SJCRH30 (cell line): ENCODE measurements at regions not wholly inside any gene's neighbourhood (a gene's known extent, or its start where the extent isn't known, plus 50 kb on each side); places are given as distances from the start of the nearest gene placed in this dataset.
"Not testable (repeated sequence)": the region's sequence is repeated elsewhere in the genome, so short reads cannot be mapped to it uniquely, and the experiment has no call there.

Experiments
- DNase-seq, 2 experiments: peaks; one replicate each; pipeline ENCODE4 v3.0.0-alpha.2; 2015 to 2020
- H3K27ac ChIP-seq: fragments of 250-450 bp; sonication (Bioruptor Pico); 2 replicates; pipeline ENCODE4 v1.5.1; 2020; ENCODE audit warnings: mild to moderate bottlenecking, moderate library complexity
- H3K27me3 ChIP-seq: fragments of 250-450 bp; sonication (Bioruptor Pico); 2 replicates; pipeline ENCODE4 v1.5.1; 2020; ENCODE audit warnings: mild to moderate bottlenecking, moderate library complexity
- H3K36me3 ChIP-seq: fragments of 250-450 bp; sonication (Bioruptor Pico); 2 replicates; pipeline ENCODE4 v1.5.1; 2020; ENCODE audit warnings: mild to moderate bottlenecking, moderate library complexity
- H3K4me1 ChIP-seq: fragments of 250-450 bp; sonication (Bioruptor Pico); 2 replicates; pipeline ENCODE4 v1.5.1; 2020; ENCODE audit warnings: mild to moderate bottlenecking, moderate library complexity
- H3K4me3 ChIP-seq: fragments of 250-450 bp; sonication (Bioruptor Pico); 2 replicates; pipeline ENCODE4 v1.5.1; 2020; ENCODE audit warnings: mild to moderate bottlenecking, moderate library complexity
- H3K9me3 ChIP-seq: fragments of 250-450 bp; sonication (Bioruptor Pico); replicated peaks from 2 replicates; pipeline ENCODE4 v1.5.1; 2020; ENCODE audit warnings: mild to moderate bottlenecking, moderate library complexity

- H3K4me3 ChIP-seq = no peak overlapping the region
- no peak for DNase-seq
- H3K27me3 ChIP-seq = no peaks in the 10 kb centered on the region
- H3K9me3 ChIP-seq = peaks cover 3% of the 10 kb centered on the region
- peaks cover 11% of the 10 kb centered on the region; the same call in 1 of the 2 replicates for H3K36me3 ChIP-seq
- H3K4me1 ChIP-seq = peaks cover 16% of the 10 kb centered on the region
- no peak overlapping the region for H3K27ac ChIP-seq
These were observed 91.6 kb upstream of the NUDT6 start for GRCh38 chr4:123014038-123014437.

GRCh38 chr4:123017078-123017477 lies 94.7 kb upstream of the NUDT6 start:
- Histone ChIP-seq H3K27ac (peak overlapping the region; percentile 90), H3K9me3 (no peaks in the 10 kb centered on the region; the same call in 1 of the 2 replicates), H3K4me3 (no peak overlapping the region), H3K36me3 (peaks cover 11% of the 10 kb centered on the region; the same call in 1 of the 2 replicates), H3K4me1 (peaks cover 24% of the 10 kb centered on the region), H3K27me3 (no peaks in the 10 kb centered on the region)
- DNase-seq = no peak

- H3K36me3 ChIP-seq = peaks cover 11% of the 10 kb centered on the region; the same call in 1 of the 2 replicates
- peak overlapping the region; percentile 27 for H3K4me3 ChIP-seq
- peak overlapping the region; percentile 90 for H3K27ac ChIP-seq
- H3K27me3 ChIP-seq = no peaks in the 10 kb centered on the region
- peaks cover 24% of the 10 kb centered on the region for H3K4me1 ChIP-seq
- DNase-seq = peak; percentile 56 to 75
- no peaks in the 10 kb centered on the region; the same call in 1 of the 2 replicates for H3K9me3 ChIP-seq
These were observed 95.4 kb upstream of the NUDT6 start for GRCh38 chr4:123017636-123018395.

- Histone ChIP-seq H3K27ac (peak overlapping the region; percentile 90), H3K4me1 (peaks cover 24% of the 10 kb centered on the region), H3K9me3 (peaks cover 3% of the 10 kb centered on the region; the same call in 1 of the 2 replicates), H3K4me3 (peak overlapping the region; percentile 27), H3K36me3 (peaks cover 11% of the 10 kb centered on the region), H3K27me3 (no peaks in the 10 kb centered on the region)
- DNase-seq = peak; percentile 64 to 81
These were observed 96.0 kb upstream of the NUDT6 start for GRCh38 chr4:123018396-123018775.

- Histone ChIP-seq H3K27me3 (no peaks in the 10 kb centered on the region), H3K27ac (no peak overlapping the region), H3K4me1 (peaks cover 24% of the 10 kb centered on the region), H3K36me3 (peaks cover 10% of the 10 kb centered on the region), H3K4me3 (no peak overlapping the region), H3K9me3 (peaks cover 3% of the 10 kb centered on the region; the same call in 1 of the 2 replicates)
- no peak for DNase-seq
These were observed 97.9 kb upstream of the NUDT6 start for GRCh38 chr4:123020285-123020684.

- Histone ChIP-seq H3K4me3 (no peak overlapping the region), H3K4me1 (peaks cover 15% of the 10 kb centered on the region), H3K9me3 (peaks cover 3% of the 10 kb centered on the region; the same call in 1 of the 2 replicates), H3K36me3 (peaks cover 16% of the 10 kb centered on the region), H3K27ac (no peak overlapping the region), H3K27me3 (no peaks in the 10 kb centered on the region)
- no peak for DNase-seq
These were observed 101.2 kb upstream of the NUDT6 start for GRCh38 chr4:123023647-123024046.

GRCh38 chr4:123024710-123025109 lies 102.3 kb upstream of the NUDT6 start:
- DNase-seq = no peak
- no peak overlapping the region for H3K4me3 ChIP-seq
- H3K36me3 ChIP-seq = peaks cover 20% of the 10 kb centered on the region
- no peak overlapping the region for H3K27ac ChIP-seq
- H3K9me3 ChIP-seq = peaks cover 3% of the 10 kb centered on the region; the same call in 1 of the 2 replicates
- no peaks in the 10 kb centered on the region for H3K27me3 ChIP-seq
- H3K4me1 ChIP-seq = peaks cover 6% of the 10 kb centered on the region

GRCh38 chr4:123025398-123025797 lies 103.0 kb upstream of the NUDT6 start:
- Histone ChIP-seq H3K9me3 (peaks cover 3% of the 10 kb centered on the region; the same call in 1 of the 2 replicates), H3K4me3 (no peak overlapping the region), H3K4me1 (0 out of 2 replicates have a peak, but pooled peaks cover 2% of the 10 kb centered on the region), H3K27ac (no peak overlapping the region), H3K27me3 (no peaks in the 10 kb centered on the region), H3K36me3 (peaks cover 26% of the 10 kb centered on the region)
- DNase-seq = no peak

GRCh38 chr4:123026015-123026414 lies 103.6 kb upstream of the NUDT6 start:
- not testable (repeated sequence) for H3K9me3 ChIP-seq, DNase-seq, H3K27me3 ChIP-seq

GRCh38 chr4:123031664-123032063 lies 109.3 kb upstream of the NUDT6 start:
- H3K27ac ChIP-seq = no peak overlapping the region
- no peaks in the 10 kb centered on the region for H3K9me3 ChIP-seq
- no peak for DNase-seq
- H3K4me3 ChIP-seq = no peak overlapping the region
- no peaks in the 10 kb centered on the region for H3K27me3 ChIP-seq
- peaks cover 20% of the 10 kb centered on the region for H3K36me3 ChIP-seq
- H3K4me1 ChIP-seq = peaks cover 10% of the 10 kb centered on the region; the same call in 1 of the 2 replicates

More at GRCh38 chr4:123026015-123026414, 103.6 kb upstream of the NUDT6 start:
- not testable (repeated sequence) for H3K4me3 ChIP-seq, H3K4me1 ChIP-seq, H3K27ac ChIP-seq
- peaks cover 28% of the 10 kb centered on the region for H3K36me3 ChIP-seq

- no peak for DNase-seq
- no peaks in the 10 kb centered on the region for H3K9me3 ChIP-seq
- no peak overlapping the region for H3K4me3 ChIP-seq
These were observed 111.6 kb upstream of the NUDT6 start for GRCh38 chr4:123034023-123034422.

GRCh38 chr4:123035239-123035638 lies 112.8 kb upstream of the NUDT6 start:
- Histone ChIP-seq H3K9me3 (no peaks in the 10 kb centered on the region), H3K27ac (no peak overlapping the region), H3K4me1 (peaks cover 22% of the 10 kb centered on the region), H3K4me3 (no peak overlapping the region), H3K36me3 (peaks cover 6% of the 10 kb centered on the region), H3K27me3 (no peaks in the 10 kb centered on the region)
- DNase-seq = no peak

More at GRCh38 chr4:123034023-123034422, 111.6 kb upstream of the NUDT6 start:
- H3K4me1 ChIP-seq = peaks cover 22% of the 10 kb centered on the region
- H3K36me3 ChIP-seq = peaks cover 13% of the 10 kb centered on the region
- H3K27ac ChIP-seq = no peak overlapping the region
- no peaks in the 10 kb centered on the region for H3K27me3 ChIP-seq

- Histone ChIP-seq H3K27ac (no peak overlapping the region), H3K4me1 (peaks cover 17% of the 10 kb centered on the region), H3K36me3 (peaks cover 9% of the 10 kb centered on the region), H3K9me3 (peaks cover 3% of the 10 kb centered on the region; the same call in 1 of the 2 replicates), H3K27me3 (no peaks in the 10 kb centered on the region), H3K4me3 (no peak overlapping the region)
- DNase-seq = no peak
These were observed 115.4 kb upstream of the NUDT6 start for GRCh38 chr4:123037804-123038203.

- H3K9me3 ChIP-seq = peaks cover 11% of the 10 kb centered on the region; the same call in 1 of the 2 replicates
- peaks cover 10% of the 10 kb centered on the region for H3K4me1 ChIP-seq
- H3K4me3 ChIP-seq = no peak overlapping the region
- no peak for DNase-seq
- no peaks in the 10 kb centered on the region for H3K27me3 ChIP-seq
- peaks cover 13% of the 10 kb centered on the region for H3K36me3 ChIP-seq
- H3K27ac ChIP-seq = no peak overlapping the region
These were observed 119.7 kb upstream of the NUDT6 start for GRCh38 chr4:123042095-123042494.

- H3K27me3 ChIP-seq = no peaks in the 10 kb centered on the region
These were observed 120.6 kb upstream of the NUDT6 start for GRCh38 chr4:123043013-123043412.

More at GRCh38 chr4:123043013-123043412, 120.6 kb upstream of the NUDT6 start:
- no peak for DNase-seq
- no peak overlapping the region for H3K4me3 ChIP-seq
- no peak overlapping the region for H3K27ac ChIP-seq
- H3K4me1 ChIP-seq = peaks cover 1% of the 10 kb centered on the region
- peaks cover 13% of the 10 kb centered on the region for H3K36me3 ChIP-seq
- H3K9me3 ChIP-seq = peaks cover 13% of the 10 kb centered on the region; the same call in 1 of the 2 replicates
